ENCODE measurements at regions not wholly inside any gene's neighbourhood (a gene's known extent, or its start where the extent isn't known, plus 50 kb on each side); places are given as distances from the start of the nearest gene placed in this dataset.

GRCh38 chr12:98262902-98263301, 252.5 kb upstream of the TMPO start:
- Histone ChIP-seq H3K4me1 (ENCODE audit: control insufficient read depth, insufficient read depth, low read length) (no peaks in the 10 kb centered on the region), H3K27ac (ENCODE audit: low read depth, low read length) (no peak overlapping the region), H3K4me3 (ENCODE audit: low read depth, low read length) (no peak overlapping the region), H3K27me3 (ENCODE audit: control insufficient read depth, insufficient read depth, low read length) (no peaks in the 10 kb centered on the region), H3K9me3 (ENCODE audit: control insufficient read depth, insufficient read depth, low read length) (peaks cover 1% of the 10 kb centered on the region), H3K36me3 (ENCODE audit: control insufficient read depth, insufficient read depth, low read length) (no peaks in the 10 kb centered on the region)
- 69% methylated on average over 4 of the region's 6 CpGs for WGBS (ENCODE audit: insufficient coverage)
- DNase-seq (ENCODE audit: low read depth in 4 of 6, low spot score in 6 of 6): no peak

- H3K36me3 ChIP-seq (ENCODE audit: control insufficient read depth, insufficient read depth, low read length): no peaks in the 10 kb centered on the region
- 71% methylated on average over 1 of the region's 5 CpGs for WGBS (ENCODE audit: insufficient coverage)
- no peaks in the 10 kb centered on the region for H3K4me1 ChIP-seq (ENCODE audit: control insufficient read depth, insufficient read depth, low read length)
Observed at GRCh38 chr12:98274430-98275130, 240.8 kb upstream of the TMPO start.

DNA sequence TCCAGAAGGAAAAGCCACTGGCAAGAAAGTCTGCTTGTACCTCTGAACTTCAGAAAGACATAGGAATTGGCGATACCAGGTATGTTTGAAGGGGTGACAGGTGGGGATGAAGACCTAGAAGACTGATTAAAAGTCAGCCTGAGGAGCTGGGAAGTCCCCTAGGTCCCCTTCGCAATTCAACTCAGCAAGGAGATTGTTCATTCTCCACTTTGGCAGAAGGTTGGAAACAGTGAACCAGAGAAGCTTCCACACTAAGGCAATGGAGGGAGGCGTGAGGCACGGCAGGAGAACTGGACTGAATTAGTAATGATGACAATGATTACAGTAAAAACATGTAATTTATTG, 240.3 kb upstream of the TMPO start:
- Histone ChIP-seq H3K27me3 (ENCODE audit: control insufficient read depth, insufficient read depth, low read length) (no peaks in the 10 kb centered on the region), H3K27ac (ENCODE audit: low read depth, low read length) (no peak overlapping the region), H3K9me3 (ENCODE audit: control insufficient read depth, insufficient read depth, low read length) (no peaks in the 10 kb centered on the region), H3K4me1 (ENCODE audit: control insufficient read depth, insufficient read depth, low read length) (no peaks in the 10 kb centered on the region), H3K36me3 (ENCODE audit: control insufficient read depth, insufficient read depth, low read length) (no peaks in the 10 kb centered on the region), H3K4me3 (ENCODE audit: low read depth, low read length) (no peak overlapping the region)
- no peak for DNase-seq (ENCODE audit: low read depth in 4 of 6, low spot score in 6 of 6)
- 83% methylated on average over 2 of the region's 4 CpGs for WGBS (ENCODE audit: insufficient coverage)

More at GRCh38 chr12:98274430-98275130, 240.8 kb upstream of the TMPO start:
- H3K27ac ChIP-seq (ENCODE audit: low read depth, low read length): no peak overlapping the region
- DNase-seq (ENCODE audit: low read depth in 4 of 6, low spot score in 6 of 6): no peak
- H3K4me3 ChIP-seq (ENCODE audit: low read depth, low read length): no peak overlapping the region
- H3K9me3 ChIP-seq (ENCODE audit: control insufficient read depth, insufficient read depth, low read length): no peaks in the 10 kb centered on the region
- no peaks in the 10 kb centered on the region for H3K27me3 ChIP-seq (ENCODE audit: control insufficient read depth, insufficient read depth, low read length)

DNA sequence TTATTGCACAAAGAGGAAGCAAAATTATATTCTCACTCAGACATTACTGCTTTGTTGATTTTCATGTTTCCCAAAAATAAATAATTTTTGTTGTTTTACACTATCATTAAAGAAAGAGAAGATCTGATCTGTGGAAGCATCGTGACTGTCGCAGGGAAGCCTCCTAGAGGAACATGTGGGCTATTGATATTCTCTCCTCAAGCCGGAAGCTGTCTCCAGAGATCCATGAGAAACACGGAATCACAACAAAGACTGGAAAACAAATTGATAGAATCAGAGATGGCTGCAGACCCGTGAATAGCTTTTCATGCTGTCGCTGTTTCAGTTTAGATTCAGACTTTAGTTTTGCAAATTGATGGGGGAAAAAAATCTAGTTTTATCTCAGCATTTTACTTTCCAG, 235.2 kb upstream of the TMPO start:
- peak in 1 of 6 donors; percentile 90 for DNase-seq (ENCODE audit: low read depth in 4 of 6, low spot score in 6 of 6)
- no peaks in the 10 kb centered on the region for H3K36me3 ChIP-seq (ENCODE audit: control insufficient read depth, insufficient read depth, low read length)
- no peak overlapping the region for H3K4me3 ChIP-seq (ENCODE audit: low read depth, low read length)
- no peaks in the 10 kb centered on the region for H3K27me3 ChIP-seq (ENCODE audit: control insufficient read depth, insufficient read depth, low read length)
- H3K27ac ChIP-seq (ENCODE audit: low read depth, low read length): no peak overlapping the region
- H3K9me3 ChIP-seq (ENCODE audit: control insufficient read depth, insufficient read depth, low read length): no peaks in the 10 kb centered on the region
- 54% methylated on average over 4 of the region's 6 CpGs for WGBS (ENCODE audit: insufficient coverage)
- H3K4me1 ChIP-seq (ENCODE audit: control insufficient read depth, insufficient read depth, low read length): no peaks in the 10 kb centered on the region

DNA sequence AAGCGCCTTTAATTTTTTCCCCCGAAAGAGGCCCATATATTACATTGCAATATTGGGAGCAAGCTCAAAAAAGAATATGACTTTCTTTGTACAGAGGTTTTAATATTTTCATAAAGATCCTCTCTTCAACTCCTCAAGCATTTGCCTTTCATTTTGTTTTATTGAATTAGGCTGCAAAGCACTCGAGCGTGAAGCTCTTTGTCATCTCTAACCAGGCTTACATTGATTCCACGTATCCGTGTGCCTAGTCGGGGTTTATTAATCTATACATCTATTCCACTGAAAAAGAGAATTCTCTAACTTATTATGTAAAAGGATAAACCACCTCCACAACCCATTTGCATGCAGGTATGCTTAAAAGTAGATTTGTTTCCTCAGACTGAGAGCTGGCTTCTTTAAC, 234.8 kb upstream of the TMPO start:
- no peaks in the 10 kb centered on the region for H3K9me3 ChIP-seq (ENCODE audit: control insufficient read depth, insufficient read depth, low read length)
- no peaks in the 10 kb centered on the region for H3K4me1 ChIP-seq (ENCODE audit: control insufficient read depth, insufficient read depth, low read length)
- no peak overlapping the region for H3K4me3 ChIP-seq (ENCODE audit: low read depth, low read length)
- no CpG with 5 or more reads among the region's 7 CpGs for WGBS (ENCODE audit: insufficient coverage)
- no peaks in the 10 kb centered on the region for H3K36me3 ChIP-seq (ENCODE audit: control insufficient read depth, insufficient read depth, low read length)
- DNase-seq (ENCODE audit: low read depth in 4 of 6, low spot score in 6 of 6): peak in 1 of 6 donors; percentile 60
- H3K27me3 ChIP-seq (ENCODE audit: control insufficient read depth, insufficient read depth, low read length): no peaks in the 10 kb centered on the region
- no peak overlapping the region for H3K27ac ChIP-seq (ENCODE audit: low read depth, low read length)

DNA sequence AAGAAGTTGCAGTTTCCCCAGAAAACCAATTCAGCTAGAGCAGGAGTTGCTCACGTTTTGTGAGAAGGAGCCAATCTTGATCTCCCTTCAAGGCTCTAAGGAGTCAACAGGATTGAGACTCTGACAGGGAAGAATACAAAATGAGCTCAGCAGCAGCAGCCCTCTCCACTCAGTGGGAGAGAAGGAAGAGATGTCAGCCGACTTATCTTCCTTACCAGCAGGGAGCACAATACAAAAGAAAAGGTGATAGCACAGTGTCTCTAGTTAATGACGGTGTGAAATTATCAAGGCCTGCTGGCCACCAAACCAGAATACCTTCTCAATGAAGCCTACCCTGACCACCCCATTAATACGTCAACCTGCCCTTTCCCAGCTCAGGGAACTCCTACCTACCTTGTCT, 223.6 kb upstream of the TMPO start:
- no peaks in the 10 kb centered on the region for H3K9me3 ChIP-seq (ENCODE audit: control insufficient read depth, insufficient read depth, low read length)
- 51% methylated on average over 3 of the region's 4 CpGs for WGBS (ENCODE audit: insufficient coverage)
- no peak overlapping the region for H3K27ac ChIP-seq (ENCODE audit: low read depth, low read length)
- no peaks in the 10 kb centered on the region for H3K36me3 ChIP-seq (ENCODE audit: control insufficient read depth, insufficient read depth, low read length)
- H3K27me3 ChIP-seq (ENCODE audit: control insufficient read depth, insufficient read depth, low read length): no peaks in the 10 kb centered on the region
- DNase-seq (ENCODE audit: low read depth in 4 of 6, low spot score in 6 of 6): no peak
- no peak overlapping the region for H3K4me3 ChIP-seq (ENCODE audit: low read depth, low read length)
- peaks cover 3% of the 10 kb centered on the region for H3K4me1 ChIP-seq (ENCODE audit: control insufficient read depth, insufficient read depth, low read length)

GRCh38 chr12:98294051-98294805, 221.2 kb upstream of the TMPO start:
- peak in 1 of 6 donors; percentile 83 for DNase-seq (ENCODE audit: low read depth in 4 of 6, low spot score in 6 of 6)
- no CpG with 5 or more reads among the region's 1 CpG for WGBS (ENCODE audit: insufficient coverage)
- no peak overlapping the region for H3K27ac ChIP-seq (ENCODE audit: low read depth, low read length)

DNA sequence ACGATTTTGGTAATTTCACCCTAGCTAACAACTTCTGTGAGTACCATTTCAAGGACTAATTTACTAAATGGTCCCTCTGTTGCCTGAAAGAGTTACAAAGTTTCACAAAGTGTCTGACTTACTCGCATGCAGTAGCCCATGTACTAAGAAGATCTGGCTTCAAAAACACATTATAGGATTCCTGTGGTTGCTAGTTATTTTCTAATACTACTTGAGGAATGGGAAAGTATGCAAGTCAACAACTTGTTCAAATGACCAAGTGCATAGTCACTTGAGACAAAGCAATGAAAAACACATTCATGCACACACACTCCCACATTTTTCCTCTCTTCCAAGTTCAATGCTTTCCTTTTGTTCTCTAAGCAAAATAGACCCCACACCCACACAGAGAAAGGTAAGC, 219.7 kb upstream of the TMPO start:
- Histone ChIP-seq H3K4me3 (ENCODE audit: low read depth, low read length) (no peak overlapping the region), H3K4me1 (ENCODE audit: control insufficient read depth, insufficient read depth, low read length) (peaks cover 3% of the 10 kb centered on the region), H3K36me3 (ENCODE audit: control insufficient read depth, insufficient read depth, low read length) (no peaks in the 10 kb centered on the region), H3K9me3 (ENCODE audit: control insufficient read depth, insufficient read depth, low read length) (no peaks in the 10 kb centered on the region), H3K27me3 (ENCODE audit: control insufficient read depth, insufficient read depth, low read length) (no peaks in the 10 kb centered on the region), H3K27ac (ENCODE audit: low read depth, low read length) (no peak overlapping the region)
- DNase-seq (ENCODE audit: low read depth in 4 of 6, low spot score in 6 of 6): peak in 1 of 6 donors; percentile 59
- WGBS (ENCODE audit: insufficient coverage): 100% methylated on average over 1 of the region's 2 CpGs

More at GRCh38 chr12:98294051-98294805, 221.2 kb upstream of the TMPO start:
- no peak overlapping the region for H3K4me3 ChIP-seq (ENCODE audit: low read depth, low read length)
- no peaks in the 10 kb centered on the region for H3K9me3 ChIP-seq (ENCODE audit: control insufficient read depth, insufficient read depth, low read length)
- H3K4me1 ChIP-seq (ENCODE audit: control insufficient read depth, insufficient read depth, low read length): peaks cover 3% of the 10 kb centered on the region
- H3K27me3 ChIP-seq (ENCODE audit: control insufficient read depth, insufficient read depth, low read length): no peaks in the 10 kb centered on the region
- no peaks in the 10 kb centered on the region for H3K36me3 ChIP-seq (ENCODE audit: control insufficient read depth, insufficient read depth, low read length)

DNA sequence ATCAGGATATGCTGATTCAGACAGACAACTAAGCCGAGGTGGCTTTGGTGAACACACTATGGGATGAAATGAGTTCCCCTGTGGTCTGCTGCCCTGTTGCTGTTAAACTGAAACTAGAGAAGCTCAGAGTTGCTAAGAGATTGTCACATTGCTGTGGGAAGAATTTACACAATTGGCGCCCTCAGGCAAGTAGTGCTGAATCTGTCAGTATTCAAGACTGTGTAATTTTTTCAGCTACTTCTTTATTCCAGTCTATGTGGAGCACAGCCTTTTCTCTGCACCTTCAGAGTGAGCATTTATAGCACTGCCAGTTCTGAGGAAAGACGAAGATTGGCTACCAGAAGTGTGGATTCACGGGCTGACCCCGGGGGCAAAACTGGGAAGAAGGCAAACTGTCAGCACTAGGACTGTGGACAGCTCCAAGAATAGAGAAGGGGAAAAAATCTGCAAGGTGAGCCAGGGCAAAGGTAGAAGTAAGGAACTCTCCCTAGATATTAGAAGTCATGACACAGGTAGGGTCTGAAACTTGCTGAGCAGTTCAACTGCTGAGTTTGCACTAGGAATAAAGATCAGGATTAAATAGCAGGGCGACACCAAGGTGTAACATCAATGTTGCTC, 218.8 kb upstream of the TMPO start:
- Histone ChIP-seq H3K27ac (ENCODE audit: low read depth, low read length) (no peak overlapping the region), H3K27me3 (ENCODE audit: control insufficient read depth, insufficient read depth, low read length) (no peaks in the 10 kb centered on the region), H3K36me3 (ENCODE audit: control insufficient read depth, insufficient read depth, low read length) (no peaks in the 10 kb centered on the region), H3K4me1 (ENCODE audit: control insufficient read depth, insufficient read depth, low read length) (peaks cover 3% of the 10 kb centered on the region), H3K9me3 (ENCODE audit: control insufficient read depth, insufficient read depth, low read length) (no peaks in the 10 kb centered on the region), H3K4me3 (ENCODE audit: low read depth, low read length) (no peak overlapping the region)
- DNase-seq (ENCODE audit: low read depth in 4 of 6, low spot score in 6 of 6): peak in 3 of 6 donors; percentile 9 to 52 (median 32)
- WGBS (ENCODE audit: insufficient coverage): 47% methylated on average over 4 of the region's 6 CpGs
